ENCODE measurements at regions not wholly inside any gene's neighbourhood (a gene's known extent, or its start where the extent isn't known, plus 50 kb on each side); places are given as distances from the start of the nearest gene placed in this dataset.

DNA sequence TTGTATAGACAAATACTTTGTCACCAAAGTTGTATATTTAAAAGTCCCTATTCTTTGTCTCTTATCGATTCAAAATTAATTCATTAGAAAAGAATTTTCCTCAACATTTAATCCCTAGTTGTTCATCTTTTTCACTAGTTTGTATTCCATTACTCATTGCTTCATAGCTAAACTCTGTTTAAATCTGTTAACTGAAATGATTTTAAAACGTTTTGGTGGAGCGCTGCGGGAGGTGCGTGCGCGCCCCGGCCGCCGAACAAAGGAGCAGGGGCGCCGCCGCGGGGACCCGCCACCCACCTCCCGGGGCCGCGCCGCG, 56.4 kb upstream of the GOLGA8A start:
- POLR2A ChIA-PET (ENCODE audit: unreplicated experiment) = no interaction called here

More for the DNA sequence above, 56.4 kb upstream of the GOLGA8A start:
- Histone ChIP-seq H2BK5ac (ENCODE audit: low read depth, low read length, poor library complexity, severe bottlenecking) (no peak overlapping the region), H2BK120ac (ENCODE audit: low read depth, low read length) (no peak overlapping the region), H3K27me3 (ENCODE audit: control insufficient read depth, insufficient read depth, low read length) (peaks cover 23% of the 10 kb centered on the region), H3K9me1 (ENCODE audit: insufficient read depth, low read length) (no peaks in the 10 kb centered on the region), H3K79me1 (ENCODE audit: low read depth in 1 of 2, low read length in 2 of 2) (no peaks in the 10 kb centered on the region), H4K91ac (ENCODE audit: insufficient read depth, low read depth, low read length) (no peak overlapping the region), H2BK15ac (ENCODE audit: low read depth, low read length) (no peak overlapping the region), H3K4me2 (ENCODE audit: low read depth, low read length) (no peak overlapping the region), H3K23ac (ENCODE audit: low read depth, low read length) (no peak overlapping the region), H3K56ac (ENCODE audit: extremely low read depth, insufficient read depth, low read length) (no peak overlapping the region), H3K4me1 (ENCODE audit: control insufficient read depth, insufficient read depth, low read length) (no peaks in the 10 kb centered on the region), H3K18ac (ENCODE audit: low read depth, low read length) (no peak overlapping the region), H4K20me1 (ENCODE audit: insufficient read depth, low read length) (no peaks in the 10 kb centered on the region), H3K9ac (ENCODE audit: low read depth, low read length) (no peak overlapping the region), H3K36me3 (ENCODE audit: control insufficient read depth, insufficient read depth, low read length) (no peaks in the 10 kb centered on the region), H3K4me3 (ENCODE audit: insufficient read depth, low read depth, low read length) (no peak overlapping the region), H3K4ac (ENCODE audit: low read depth, low read length) (no peak overlapping the region), H2AFZ (replicated peaks; ENCODE audit: low read length, poor library complexity) (no peak overlapping the region), H3K27ac (ENCODE audit: insufficient read depth, low read length) (no peak overlapping the region), H4K8ac (ENCODE audit: low read depth in 2 of 2, low read length in 2 of 2) (no peak overlapping the region), H4K5ac (ENCODE audit: low read depth, low read length) (no peak overlapping the region), H2BK20ac (ENCODE audit: low read depth, low read length) (no peak overlapping the region), H3K9me3 (ENCODE audit: control insufficient read depth, insufficient read depth, low read length) (no peaks in the 10 kb centered on the region), H2AK5ac (ENCODE audit: low read depth, low read length) (no peak overlapping the region), H2AK9ac (replicated peaks; ENCODE audit: low read depth, low read length, poor library complexity) (no peak overlapping the region), H3K14ac (replicated peaks; ENCODE audit: low read depth, low read length) (no peak overlapping the region)
- dilution Hi-C loops (cut with HindIII; ENCODE audit: low sequenced_read_pairs, unreplicated experiment) (no loop called here), intact Hi-C loops (cut with micrococcal nuclease) (no loop called here), in situ Hi-C loops (cut with MboI; ENCODE audit: low sequenced_read_pairs) (no loop called here)
- no peak for DNase-seq
- TF ChIP-seq RCOR1 (IDR thresholded peaks at IDR 0.05; ENCODE audit: insufficient replicate concordance, low read length) (no peak), POLR2A (IDR thresholded peaks at IDR 0.05; ENCODE audit: low read depth, low read length) (no peak), FOS (IDR thresholded peaks at IDR 0.05; ENCODE audit: low read depth, low read length) (no peak), MXI1 (IDR thresholded peaks at IDR 0.05; ENCODE audit: borderline replicate concordance, low read depth, low read length) (no peak), BHLHE40 (IDR thresholded peaks at IDR 0.05; ENCODE audit: low read depth, low read length) (no peak), RFX5 (IDR thresholded peaks at IDR 0.05; ENCODE audit: low read depth, low read length) (no peak), RAD21 (IDR thresholded peaks at IDR 0.05; ENCODE audit: low read length) (no peak), CHD1 (IDR thresholded peaks at IDR 0.05; ENCODE audit: low read depth, low read length) (no peak), NFE2L2 (IDR thresholded peaks at IDR 0.05; ENCODE audit: low read depth, low read length) (no peak), CEBPB (IDR thresholded peaks at IDR 0.05; ENCODE audit: low read depth, low read length) (no peak), MAZ (IDR thresholded peaks at IDR 0.05; ENCODE audit: borderline replicate concordance, low read depth, low read length) (no peak), SMC3 (IDR thresholded peaks at IDR 0.05; ENCODE audit: low read depth, low read length) (no peak), MAFK (IDR thresholded peaks at IDR 0.05; ENCODE audit: low read depth, low read length) (no peak)
- TF ChIP-seq, protein P1, sequence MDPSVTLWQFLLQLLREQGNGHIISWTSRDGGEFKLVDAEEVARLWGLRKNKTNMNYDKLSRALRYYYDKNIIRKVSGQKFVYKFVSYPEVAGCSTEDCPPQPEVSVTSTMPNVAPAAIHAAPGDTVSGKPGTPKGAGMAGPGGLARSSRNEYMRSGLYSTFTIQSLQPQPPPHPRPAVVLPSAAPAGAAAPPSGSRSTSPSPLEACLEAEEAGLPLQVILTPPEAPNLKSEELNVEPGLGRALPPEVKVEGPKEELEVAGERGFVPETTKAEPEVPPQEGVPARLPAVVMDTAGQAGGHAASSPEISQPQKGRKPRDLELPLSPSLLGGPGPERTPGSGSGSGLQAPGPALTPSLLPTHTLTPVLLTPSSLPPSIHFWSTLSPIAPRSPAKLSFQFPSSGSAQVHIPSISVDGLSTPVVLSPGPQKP (IDR thresholded peaks at IDR 0.05; ENCODE audit: borderline replicate concordance, low read depth, low read length) = no peak
- TF ChIP-seq, protein P2, sequence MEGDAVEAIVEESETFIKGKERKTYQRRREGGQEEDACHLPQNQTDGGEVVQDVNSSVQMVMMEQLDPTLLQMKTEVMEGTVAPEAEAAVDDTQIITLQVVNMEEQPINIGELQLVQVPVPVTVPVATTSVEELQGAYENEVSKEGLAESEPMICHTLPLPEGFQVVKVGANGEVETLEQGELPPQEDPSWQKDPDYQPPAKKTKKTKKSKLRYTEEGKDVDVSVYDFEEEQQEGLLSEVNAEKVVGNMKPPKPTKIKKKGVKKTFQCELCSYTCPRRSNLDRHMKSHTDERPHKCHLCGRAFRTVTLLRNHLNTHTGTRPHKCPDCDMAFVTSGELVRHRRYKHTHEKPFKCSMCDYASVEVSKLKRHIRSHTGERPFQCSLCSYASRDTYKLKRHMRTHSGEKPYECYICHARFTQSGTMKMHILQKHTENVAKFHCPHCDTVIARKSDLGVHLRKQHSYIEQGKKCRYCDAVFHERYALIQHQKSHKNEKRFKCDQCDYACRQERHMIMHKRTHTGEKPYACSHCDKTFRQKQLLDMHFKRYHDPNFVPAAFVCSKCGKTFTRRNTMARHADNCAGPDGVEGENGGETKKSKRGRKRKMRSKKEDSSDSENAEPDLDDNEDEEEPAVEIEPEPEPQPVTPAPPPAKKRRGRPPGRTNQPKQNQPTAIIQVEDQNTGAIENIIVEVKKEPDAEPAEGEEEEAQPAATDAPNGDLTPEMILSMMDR (conservative IDR thresholded peaks at IDR 0.05; ENCODE audit: low read depth, low read length) = no peak
- TF ChIP-seq, protein P3, sequence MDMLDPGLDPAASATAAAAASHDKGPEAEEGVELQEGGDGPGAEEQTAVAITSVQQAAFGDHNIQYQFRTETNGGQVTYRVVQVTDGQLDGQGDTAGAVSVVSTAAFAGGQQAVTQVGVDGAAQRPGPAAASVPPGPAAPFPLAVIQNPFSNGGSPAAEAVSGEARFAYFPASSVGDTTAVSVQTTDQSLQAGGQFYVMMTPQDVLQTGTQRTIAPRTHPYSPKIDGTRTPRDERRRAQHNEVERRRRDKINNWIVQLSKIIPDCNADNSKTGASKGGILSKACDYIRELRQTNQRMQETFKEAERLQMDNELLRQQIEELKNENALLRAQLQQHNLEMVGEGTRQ (IDR thresholded peaks at IDR 0.05; ENCODE audit: low read depth, low read length) = no peak
- BruUV-seq (replicated peaks) = no TSS peak
- CTCF ChIA-PET = no interaction called here
- WGBS, 2 experiments (ENCODE audit: extremely low coverage in 2 of 2, insufficient read length in 1 of 2) = no CpG with 5 or more reads among the region's 20 CpGs
- ATAC-seq (ENCODE audit: low read depth) = no peak

Measured in IMR-90 (cell line).